Endometrium (tissue), 2 donors: ENCODE measurements at regions not wholly inside any gene's neighbourhood (a gene's known extent, or its start where the extent isn't known, plus 50 kb on each side); places are given as distances from the start of the nearest gene placed in this dataset.
"Not testable (repeated sequence)": the region's sequence is repeated elsewhere in the genome, so short reads cannot be mapped to it uniquely, and the experiment has no call there.

ENCODE experiments used
- FAIRE-seq: peaks from 2 replicates; lab custom pipeline; 2012; peaks lifted over from hg19 to GRCh38; lab: Jason Lieb, UNC
- donor health status: control.
- donor health status: control.

DNA sequence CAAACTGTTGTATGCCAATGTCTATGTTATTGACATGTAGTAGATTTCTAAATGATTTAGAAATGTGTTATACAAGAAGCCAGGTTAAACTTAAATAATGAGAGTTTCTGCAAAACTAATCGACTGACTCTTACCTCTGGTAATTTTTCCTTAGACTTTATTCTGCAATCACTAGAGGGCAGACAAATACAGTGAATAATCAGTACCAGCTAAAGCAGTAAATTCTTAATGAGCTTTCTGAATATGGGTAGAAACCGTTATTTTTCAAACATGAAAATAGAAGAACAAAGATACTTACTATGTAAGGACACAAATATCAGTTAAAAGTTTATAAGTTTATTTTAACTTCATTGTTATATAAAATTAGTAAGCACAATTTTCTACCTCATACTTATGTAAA, 97.9 kb upstream of the RGS1 start:
- peak; percentile 94 for FAIRE-seq

- no peak for FAIRE-seq
Measured at GRCh38 chr1:192485692-192486436, 89.7 kb upstream of the RGS1 start.

- no peak for FAIRE-seq
Measured at GRCh38 chr1:192488058-192488457, 87.5 kb upstream of the RGS1 start.

GRCh38 chr1:192489047-192489446, 86.5 kb upstream of the RGS1 start:
- no peak for FAIRE-seq

DNA sequence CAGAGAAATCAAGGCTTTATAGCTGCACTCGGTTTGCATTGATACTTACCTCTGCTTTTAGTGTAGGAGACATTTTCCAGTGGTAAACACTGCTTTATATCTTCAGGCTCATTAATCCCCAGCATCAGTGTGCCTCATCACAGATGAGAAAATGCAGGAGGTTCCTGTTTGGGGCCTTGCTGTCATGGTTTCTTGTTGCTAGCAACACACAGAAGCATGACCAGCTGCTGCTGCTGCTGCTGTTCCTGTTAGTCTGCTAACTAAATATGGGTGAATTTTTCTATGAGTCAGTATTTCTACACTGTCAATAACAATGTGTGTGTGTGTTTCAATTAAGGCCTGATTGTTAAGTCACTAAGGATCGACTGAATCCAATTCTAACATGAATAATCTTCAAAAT, 85.8 kb upstream of the RGS1 start:
- no peak for FAIRE-seq

DNA sequence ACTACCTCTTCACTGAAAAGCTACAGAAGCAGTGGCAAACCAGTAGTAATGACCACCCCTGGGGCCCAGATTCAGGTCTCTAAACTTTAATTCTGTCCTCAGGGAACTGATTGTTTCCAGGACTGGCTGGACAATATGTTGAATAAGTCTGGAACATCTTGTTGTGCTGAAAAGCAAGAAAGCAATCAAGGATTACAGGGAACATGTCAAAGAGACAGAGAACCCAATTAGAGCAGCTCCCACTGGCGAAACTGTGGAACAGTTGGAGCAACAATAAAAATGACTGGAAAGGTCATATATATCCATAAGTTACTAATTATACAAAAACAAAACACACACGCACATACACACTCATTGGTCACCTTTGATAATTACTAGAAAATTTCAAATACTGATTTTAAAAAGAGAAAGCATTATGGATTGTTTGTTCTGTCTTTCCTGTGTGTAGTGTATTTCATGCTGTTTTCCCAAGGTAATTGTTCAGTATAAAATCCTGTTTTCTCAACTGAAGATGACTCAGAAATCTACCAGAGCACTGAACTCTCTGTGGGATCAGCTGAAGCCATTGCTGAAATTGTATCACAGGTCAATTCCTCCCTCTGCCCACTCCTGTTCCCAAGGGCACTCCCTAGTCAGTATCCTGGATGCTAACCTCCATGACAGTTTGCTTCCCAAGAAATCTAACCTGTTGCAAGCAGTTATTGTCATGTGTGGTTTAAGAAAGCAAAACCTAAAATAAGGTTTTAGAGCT, 83.6 kb upstream of the RGS1 start:
- FAIRE-seq: no peak

DNA sequence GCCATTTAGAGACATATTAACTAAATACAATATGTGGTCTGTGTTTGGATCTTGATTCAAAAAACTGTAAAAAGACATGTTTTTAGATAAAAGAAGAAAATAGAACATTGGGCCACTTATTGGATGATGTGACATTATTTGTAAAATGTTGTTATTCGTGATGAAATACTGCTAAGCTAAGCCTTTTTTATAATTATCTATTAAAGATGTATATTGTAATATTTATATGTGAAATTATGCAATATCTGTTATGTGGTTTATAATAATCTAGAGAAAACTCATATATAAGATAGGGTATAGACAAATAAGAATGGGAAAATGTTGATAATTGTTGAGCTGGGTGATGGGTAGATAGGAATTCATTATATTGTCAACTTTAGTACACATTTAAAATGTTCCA, 82.0 kb upstream of the RGS1 start:
- FAIRE-seq: no peak

- no peak for FAIRE-seq
Measured at GRCh38 chr1:192496369-192497056, 79.1 kb upstream of the RGS1 start.

- no peak for FAIRE-seq
Measured at GRCh38 chr1:192497214-192497794, 78.3 kb upstream of the RGS1 start.

GRCh38 chr1:192498092-192498491, 77.5 kb upstream of the RGS1 start:
- not testable (repeated sequence) for FAIRE-seq

DNA sequence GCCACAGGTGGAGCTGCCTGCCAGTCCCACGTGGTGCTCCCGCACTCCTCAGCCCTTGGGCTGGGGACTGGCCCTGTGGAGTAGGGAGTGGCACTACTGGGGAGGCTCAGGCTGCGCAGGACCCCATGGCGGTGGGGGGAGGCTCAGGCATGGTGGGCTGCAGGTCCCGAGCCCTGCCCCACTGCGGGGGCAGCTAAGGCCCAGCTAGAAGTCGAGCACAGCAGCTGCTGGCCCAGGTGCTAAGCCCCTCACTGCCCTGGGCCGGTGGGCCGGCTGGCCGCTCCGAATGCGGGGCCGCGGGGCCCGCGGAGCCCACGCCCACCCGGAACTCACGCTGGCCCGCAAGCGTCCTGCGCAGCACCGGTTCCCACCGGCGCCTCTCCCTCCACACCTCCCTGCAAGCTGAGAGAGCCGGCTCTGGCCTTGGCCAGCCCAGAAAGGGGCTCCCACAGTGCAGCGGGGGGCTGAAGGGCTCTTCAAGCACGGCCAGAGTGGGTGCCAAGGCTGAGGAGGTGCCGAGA, 76.5 kb upstream of the RGS1 start:
- not testable (repeated sequence) for FAIRE-seq

GRCh38 chr1:192500541-192500940, 75.0 kb upstream of the RGS1 start:
- FAIRE-seq: not testable (repeated sequence)

GRCh38 chr1:192506741-192507155, 68.8 kb upstream of the RGS1 start:
- FAIRE-seq: no peak

GRCh38 chr1:192512426-192513162, 63.0 kb upstream of the RGS1 start:
- no peak for FAIRE-seq

DNA sequence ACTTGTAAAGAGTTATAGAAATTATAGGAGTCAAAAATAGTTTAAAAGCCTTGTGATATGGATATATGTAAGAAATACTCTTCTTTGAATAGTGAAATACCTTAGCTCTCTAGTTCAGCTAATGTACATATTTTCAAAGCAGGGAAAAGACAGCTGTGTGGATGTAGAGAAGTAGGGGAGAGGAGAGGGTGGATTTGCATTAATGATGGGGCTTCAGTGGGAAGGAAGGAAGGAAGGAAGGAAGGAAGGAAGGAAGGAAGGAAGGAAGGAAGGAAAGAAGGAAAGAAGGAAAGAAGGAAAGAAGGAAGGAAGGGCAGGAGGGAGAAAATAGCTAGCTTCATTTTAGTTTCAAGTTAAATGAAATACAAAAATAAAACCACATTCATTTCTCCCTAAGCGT, 62.4 kb upstream of the RGS1 start:
- FAIRE-seq: no peak

DNA sequence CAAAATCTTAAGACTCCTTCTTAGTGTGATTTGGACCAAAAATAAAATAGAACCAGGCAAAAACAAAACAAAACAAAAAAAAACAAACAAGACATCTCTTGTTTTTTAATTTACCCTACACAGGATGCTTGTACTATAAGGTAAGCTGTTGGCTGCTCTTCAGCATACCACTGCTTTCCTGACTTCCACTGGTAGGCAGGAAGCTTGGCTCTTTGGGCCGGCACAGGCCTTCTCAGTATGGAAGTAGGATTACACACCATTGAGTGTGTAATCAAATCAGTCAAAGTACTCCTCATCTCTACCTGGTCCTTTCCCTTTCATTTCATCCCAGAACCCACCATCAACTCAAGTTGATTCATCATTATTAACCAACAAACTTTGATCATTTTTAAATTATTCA, 61.9 kb upstream of the RGS1 start:
- FAIRE-seq: no peak

- FAIRE-seq: no peak
Measured at GRCh38 chr1:192516776-192517297, 58.7 kb upstream of the RGS1 start.

- not testable (repeated sequence) for FAIRE-seq
Measured at GRCh38 chr1:192517716-192518355, 57.7 kb upstream of the RGS1 start.

DNA sequence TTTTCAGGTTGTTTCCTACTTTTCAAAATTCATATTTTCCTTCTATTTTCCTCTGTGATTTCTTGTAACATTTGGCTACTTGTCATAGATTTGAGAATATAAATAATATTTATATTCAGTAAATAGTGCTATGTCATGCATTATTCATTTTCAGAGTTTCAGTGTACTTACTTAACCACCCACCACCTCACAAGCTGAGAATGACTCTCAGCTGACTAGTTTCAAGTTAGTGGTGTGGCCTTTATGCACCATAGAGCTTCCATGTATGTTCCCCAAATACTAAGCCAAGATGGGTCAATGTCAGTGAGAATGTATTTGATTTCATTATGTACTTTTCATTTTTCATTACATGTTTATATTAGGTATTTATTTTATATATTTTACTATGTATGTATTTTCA, 56.9 kb upstream of the RGS1 start:
- FAIRE-seq: no peak

DNA sequence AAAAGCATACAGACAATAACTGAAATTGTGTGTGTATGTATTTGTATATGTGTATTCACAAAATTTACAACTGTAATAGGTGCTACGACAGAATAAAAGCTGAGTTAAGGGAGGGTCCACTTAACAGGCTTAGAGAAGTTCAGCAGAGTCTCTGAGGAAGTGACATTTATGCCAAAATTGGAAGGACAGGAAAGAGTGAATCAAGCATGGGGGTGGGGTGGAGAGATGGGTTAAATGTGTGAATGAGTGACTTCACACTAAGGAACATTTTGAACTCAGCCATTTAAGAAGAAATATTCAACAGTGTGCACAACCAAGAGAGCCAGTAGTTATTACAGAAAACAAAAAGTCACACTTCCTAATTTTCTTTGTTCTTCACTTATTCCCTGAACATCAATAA, 53.8 kb upstream of the RGS1 start:
- FAIRE-seq: no peak

GRCh38 chr1:192522673-192523072, 52.9 kb upstream of the RGS1 start:
- no peak for FAIRE-seq
